ENCODE measurements at regions not wholly inside any gene's neighbourhood (a gene's known extent, or its start where the extent isn't known, plus 50 kb on each side); places are given as distances from the start of the nearest gene placed in this dataset.

GRCh38 chr11:127126986-127127385 is 126.4 kb upstream of the KIRREL3 start:
- Histone ChIP-seq H3K27me3 (ENCODE audit: insufficient read depth, insufficient read length) (no peaks in the 10 kb centered on the region), H3K4me3 (ENCODE audit: insufficient read length, low read depth) (no peak overlapping the region), H3K9me3 (ENCODE audit: insufficient read depth, low read length) (no peaks in the 10 kb centered on the region), H3K36me3 (ENCODE audit: insufficient read depth, insufficient read length, low read length) (no peaks in the 10 kb centered on the region), H3K4me1 (ENCODE audit: insufficient read depth, insufficient read length) (no peaks in the 10 kb centered on the region), H3K9ac (ENCODE audit: insufficient read length, low read depth) (no peak overlapping the region)
- no peak for DNase-seq (ENCODE audit: low read depth, low spot score)
- no peak for TF ChIP-seq ZNF274 (IDR thresholded peaks at IDR 0.05; ENCODE audit: low read depth, low read length)
- TF ChIP-seq YY1 (IDR thresholded peaks at IDR 0.05; ENCODE audit: insufficient read depth, insufficient read length), result no peak
- no peak for TF ChIP-seq SUZ12 (IDR thresholded peaks at IDR 0.05; ENCODE audit: extremely low read depth, insufficient read depth, insufficient read length)

GRCh38 chr11:127119356-127119755 is 118.8 kb upstream of the KIRREL3 start:
- DNase-seq (ENCODE audit: low read depth, low spot score), result no peak
- no peak for TF ChIP-seq SUZ12 (IDR thresholded peaks at IDR 0.05; ENCODE audit: extremely low read depth, insufficient read depth, insufficient read length)
- no peak for TF ChIP-seq ZNF274 (IDR thresholded peaks at IDR 0.05; ENCODE audit: low read depth, low read length)
- TF ChIP-seq YY1 (IDR thresholded peaks at IDR 0.05; ENCODE audit: insufficient read depth, insufficient read length), result no peak
- H3K4me1 ChIP-seq (ENCODE audit: insufficient read depth, insufficient read length), result no peaks in the 10 kb centered on the region
- no peaks in the 10 kb centered on the region for H3K36me3 ChIP-seq (ENCODE audit: insufficient read depth, insufficient read length, low read length)
- no peaks in the 10 kb centered on the region for H3K9me3 ChIP-seq (ENCODE audit: insufficient read depth, low read length)
- no peak overlapping the region for H3K9ac ChIP-seq (ENCODE audit: insufficient read length, low read depth)
- no peaks in the 10 kb centered on the region for H3K27me3 ChIP-seq (ENCODE audit: insufficient read depth, insufficient read length)
- H3K4me3 ChIP-seq (ENCODE audit: insufficient read length, low read depth), result no peak overlapping the region

- Histone ChIP-seq H3K4me1 (ENCODE audit: insufficient read depth, insufficient read length) (no peaks in the 10 kb centered on the region), H3K27me3 (ENCODE audit: insufficient read depth, insufficient read length) (no peaks in the 10 kb centered on the region), H3K36me3 (ENCODE audit: insufficient read depth, insufficient read length, low read length) (no peaks in the 10 kb centered on the region), H3K4me3 (ENCODE audit: insufficient read length, low read depth) (no peak overlapping the region), H3K9me3 (ENCODE audit: insufficient read depth, low read length) (no peaks in the 10 kb centered on the region), H3K9ac (ENCODE audit: insufficient read length, low read depth) (no peak overlapping the region)
- no peak for TF ChIP-seq YY1 (IDR thresholded peaks at IDR 0.05; ENCODE audit: insufficient read depth, insufficient read length)
- TF ChIP-seq ZNF274 (IDR thresholded peaks at IDR 0.05; ENCODE audit: low read depth, low read length), result no peak
- no peak for TF ChIP-seq SUZ12 (IDR thresholded peaks at IDR 0.05; ENCODE audit: extremely low read depth, insufficient read depth, insufficient read length)
- DNase-seq (ENCODE audit: low read depth, low spot score), result no peak
Measured at GRCh38 chr11:127118811-127119210, 118.2 kb upstream of the KIRREL3 start.

GRCh38 chr11:127117231-127117739 is 116.7 kb upstream of the KIRREL3 start:
- no peaks in the 10 kb centered on the region for H3K4me1 ChIP-seq (ENCODE audit: insufficient read depth, insufficient read length)
- H3K9me3 ChIP-seq (ENCODE audit: insufficient read depth, low read length), result no peaks in the 10 kb centered on the region
- no peak for DNase-seq (ENCODE audit: low read depth, low spot score)
- H3K9ac ChIP-seq (ENCODE audit: insufficient read length, low read depth), result no peak overlapping the region
- no peaks in the 10 kb centered on the region for H3K27me3 ChIP-seq (ENCODE audit: insufficient read depth, insufficient read length)
- TF ChIP-seq YY1 (IDR thresholded peaks at IDR 0.05; ENCODE audit: insufficient read depth, insufficient read length), result no peak
- no peaks in the 10 kb centered on the region for H3K36me3 ChIP-seq (ENCODE audit: insufficient read depth, insufficient read length, low read length)
- H3K4me3 ChIP-seq (ENCODE audit: insufficient read length, low read depth), result no peak overlapping the region

GRCh38 chr11:127115844-127116243 is 115.3 kb upstream of the KIRREL3 start:
- no peaks in the 10 kb centered on the region for H3K9me3 ChIP-seq (ENCODE audit: insufficient read depth, low read length)

GRCh38 chr11:127114035-127114434 is 113.5 kb upstream of the KIRREL3 start:
- Histone ChIP-seq H3K4me3 (ENCODE audit: insufficient read length, low read depth) (no peak overlapping the region), H3K9ac (ENCODE audit: insufficient read length, low read depth) (no peak overlapping the region), H3K27me3 (ENCODE audit: insufficient read depth, insufficient read length) (no peaks in the 10 kb centered on the region), H3K4me1 (ENCODE audit: insufficient read depth, insufficient read length) (no peaks in the 10 kb centered on the region), H3K9me3 (ENCODE audit: insufficient read depth, low read length) (no peaks in the 10 kb centered on the region), H3K36me3 (ENCODE audit: insufficient read depth, insufficient read length, low read length) (no peaks in the 10 kb centered on the region)
- DNase-seq (ENCODE audit: low read depth, low spot score), result no peak
- no peak for TF ChIP-seq SUZ12 (IDR thresholded peaks at IDR 0.05; ENCODE audit: extremely low read depth, insufficient read depth, insufficient read length)
- no peak for TF ChIP-seq ZNF274 (IDR thresholded peaks at IDR 0.05; ENCODE audit: low read depth, low read length)
- TF ChIP-seq YY1 (IDR thresholded peaks at IDR 0.05; ENCODE audit: insufficient read depth, insufficient read length), result no peak

More at GRCh38 chr11:127115844-127116243, 115.3 kb upstream of the KIRREL3 start:
- no peaks in the 10 kb centered on the region for H3K4me1 ChIP-seq (ENCODE audit: insufficient read depth, insufficient read length)
- no peak for DNase-seq (ENCODE audit: low read depth, low spot score)
- TF ChIP-seq YY1 (IDR thresholded peaks at IDR 0.05; ENCODE audit: insufficient read depth, insufficient read length) (no peak), ZNF274 (IDR thresholded peaks at IDR 0.05; ENCODE audit: low read depth, low read length) (no peak), SUZ12 (IDR thresholded peaks at IDR 0.05; ENCODE audit: extremely low read depth, insufficient read depth, insufficient read length) (no peak)
- no peaks in the 10 kb centered on the region for H3K36me3 ChIP-seq (ENCODE audit: insufficient read depth, insufficient read length, low read length)
- no peaks in the 10 kb centered on the region for H3K27me3 ChIP-seq (ENCODE audit: insufficient read depth, insufficient read length)
- no peak overlapping the region for H3K4me3 ChIP-seq (ENCODE audit: insufficient read length, low read depth)
- no peak overlapping the region for H3K9ac ChIP-seq (ENCODE audit: insufficient read length, low read depth)

- H3K4me3 ChIP-seq (ENCODE audit: insufficient read length, low read depth), result no peak overlapping the region
- H3K4me1 ChIP-seq (ENCODE audit: insufficient read depth, insufficient read length), result peaks cover 6% of the 10 kb centered on the region
- TF ChIP-seq YY1 (IDR thresholded peaks at IDR 0.05; ENCODE audit: insufficient read depth, insufficient read length), result no peak
- no peak for TF ChIP-seq ZNF274 (IDR thresholded peaks at IDR 0.05; ENCODE audit: low read depth, low read length)
- TF ChIP-seq SUZ12 (IDR thresholded peaks at IDR 0.05; ENCODE audit: extremely low read depth, insufficient read depth, insufficient read length), result no peak
- no peaks in the 10 kb centered on the region for H3K9me3 ChIP-seq (ENCODE audit: insufficient read depth, low read length)
- no peak for DNase-seq (ENCODE audit: low read depth, low spot score)
- H3K9ac ChIP-seq (ENCODE audit: insufficient read length, low read depth), result no peak overlapping the region
- H3K36me3 ChIP-seq (ENCODE audit: insufficient read depth, insufficient read length, low read length), result no peaks in the 10 kb centered on the region
- H3K27me3 ChIP-seq (ENCODE audit: insufficient read depth, insufficient read length), result no peaks in the 10 kb centered on the region
Measured at GRCh38 chr11:127110542-127110941, 110.0 kb upstream of the KIRREL3 start.
